DMS 273 treated with DMSO at 0.1 percent for 48 hours (cell line): ENCODE measurements at regions not wholly inside any gene's neighbourhood (a gene's known extent, or its start where the extent isn't known, plus 50 kb on each side); places are given as distances from the start of the nearest gene placed in this dataset.

Experiments used
- DNase-seq: peaks from one replicate; lab custom pipeline; 2025; lab: John Stamatoyannopoulos, UW

DNA sequence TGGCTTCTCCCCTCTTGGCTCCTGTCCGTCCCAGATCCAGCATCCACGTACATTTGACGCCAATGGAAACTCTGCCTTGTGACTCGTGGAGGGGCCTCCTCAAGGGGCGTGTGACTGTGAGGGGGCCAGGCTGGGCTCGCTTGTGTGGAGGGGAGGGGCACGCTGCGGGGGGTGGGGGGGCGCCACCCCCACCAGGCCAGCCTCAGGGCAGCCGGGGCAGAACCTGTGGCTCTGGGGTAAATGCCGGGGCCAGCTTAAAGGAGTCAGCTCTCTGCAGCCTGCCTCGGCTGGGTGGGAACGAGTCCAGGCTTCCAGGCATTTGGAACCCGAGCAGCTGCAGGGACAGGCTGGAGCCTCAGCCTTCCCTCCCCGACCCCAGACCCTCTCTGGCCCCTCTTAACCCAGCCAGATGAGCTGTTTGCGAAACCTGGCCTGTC lies 94.1 kb downstream of the SIK1 start:
- DNase-seq, result no peak

DNA sequence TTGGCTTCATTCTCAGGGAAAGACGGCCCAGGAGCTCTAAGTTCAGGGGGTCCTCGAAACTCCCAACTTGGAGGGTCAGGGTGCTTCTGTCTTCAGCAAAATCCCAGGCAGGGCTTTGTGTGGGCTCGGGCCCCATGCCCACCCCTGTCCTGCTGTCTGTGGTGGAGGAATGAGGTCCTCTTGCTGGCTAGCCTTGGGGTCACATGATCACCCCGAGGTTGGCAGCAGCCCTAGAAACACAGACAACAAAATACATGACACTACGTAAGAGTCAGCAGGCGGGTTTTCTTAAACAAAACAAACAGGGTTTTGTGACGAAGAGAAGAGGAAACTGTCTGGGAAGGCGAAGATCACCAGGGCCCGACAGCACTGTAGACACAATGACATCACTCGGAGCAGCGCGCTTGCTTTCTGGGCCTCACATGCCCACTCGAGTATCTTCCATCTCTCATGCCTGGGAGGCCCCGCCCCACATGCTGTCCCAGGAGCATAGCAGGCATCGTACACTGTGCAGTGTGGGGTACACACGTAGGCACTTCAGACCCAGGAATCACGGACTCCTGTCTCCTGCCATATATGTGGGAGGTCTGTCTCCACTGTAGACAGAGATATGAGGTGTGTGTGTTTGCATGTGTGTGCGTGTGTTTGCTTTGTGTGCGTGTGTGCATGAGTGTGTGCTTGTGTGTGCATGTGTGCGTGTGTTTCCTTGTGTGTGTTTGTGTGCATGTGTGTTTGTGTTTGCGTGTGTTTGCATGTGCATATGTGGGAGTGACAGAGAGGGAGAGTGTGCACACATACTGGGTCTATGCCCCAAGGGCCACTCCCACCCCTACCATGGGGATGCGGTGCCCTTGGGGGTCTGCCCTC lies 94.7 kb downstream of the SIK1 start:
- DNase-seq, result no peak

- no peak for DNase-seq
These were observed 95.6 kb downstream of the SIK1 start for GRCh38 chr21:43331111-43331961.

DNA sequence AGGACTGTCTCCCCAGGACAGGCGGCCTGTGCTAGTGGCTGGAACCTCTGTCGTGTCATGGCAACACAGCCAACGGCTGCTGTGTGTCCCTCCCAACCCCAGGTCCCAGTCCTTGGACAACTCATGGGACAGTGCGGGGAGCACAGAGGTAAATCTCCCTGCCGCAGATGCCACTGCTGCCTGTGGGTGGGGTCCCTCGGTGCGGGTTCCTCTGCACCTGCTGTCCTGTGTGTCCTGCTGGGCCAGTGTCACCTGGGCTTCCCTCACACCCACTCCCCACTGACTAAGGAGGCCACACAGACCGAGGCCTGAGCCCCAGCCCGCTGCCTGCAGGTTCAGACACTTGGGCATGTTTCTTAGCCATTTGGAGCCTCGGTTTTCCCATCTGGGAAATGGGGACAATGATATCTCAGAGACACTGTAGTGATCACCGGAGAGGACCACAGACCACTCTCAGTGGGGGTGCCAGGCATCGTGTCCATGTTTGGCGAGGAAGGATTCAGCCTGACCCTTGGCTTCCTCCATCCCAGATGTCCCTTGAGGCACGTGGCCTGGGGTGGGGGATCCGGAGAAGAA lies 96.5 kb downstream of the SIK1 start:
- no peak for DNase-seq

- no peak for DNase-seq
These were observed 97.1 kb downstream of the SIK1 start for GRCh38 chr21:43329711-43330269.

DNA sequence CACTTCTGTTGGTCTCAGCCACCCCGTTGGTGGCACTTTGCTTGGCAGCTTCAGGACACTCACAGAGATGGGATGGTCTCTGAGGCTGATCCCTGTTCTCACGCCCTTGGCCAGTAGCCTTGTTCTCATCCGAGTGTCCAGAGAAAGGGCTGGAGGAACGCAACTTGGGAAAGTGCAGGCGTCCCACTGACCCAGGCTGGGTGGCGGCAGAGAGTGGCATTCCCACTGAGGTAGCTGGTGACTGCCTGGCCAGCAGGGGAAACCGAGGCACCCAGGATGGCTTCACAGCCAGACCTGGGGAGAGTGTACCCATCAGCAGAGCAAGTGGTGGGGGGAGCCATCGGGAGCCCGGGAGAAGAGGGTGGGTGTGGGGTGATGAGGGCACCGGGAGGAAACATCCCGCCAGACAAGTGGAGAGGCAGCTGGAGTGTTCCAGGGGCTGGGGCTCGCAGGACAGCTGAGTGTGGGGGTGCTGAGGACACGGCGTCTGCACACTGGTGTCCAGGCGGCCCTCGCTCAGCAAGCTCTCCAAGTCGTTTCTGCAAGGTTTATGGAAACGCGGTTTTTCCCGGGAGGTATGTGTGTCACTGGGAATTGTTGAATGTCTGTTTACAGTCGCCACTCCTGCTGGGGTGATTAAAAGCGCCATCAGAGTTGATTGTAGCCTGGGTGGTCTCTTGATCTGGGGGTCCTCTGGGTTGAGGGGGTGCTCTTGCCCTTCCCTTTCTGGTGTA lies 97.8 kb downstream of the SIK1 start:
- DNase-seq, result no peak

- no peak for DNase-seq
These were observed 98.6 kb downstream of the SIK1 start for GRCh38 chr21:43328185-43328957.

- DNase-seq, result no peak
These were observed 100.8 kb downstream of the SIK1 start for GRCh38 chr21:43325968-43326715.

- DNase-seq, result no peak
These were observed 101.9 kb downstream of the SIK1 start for GRCh38 chr21:43325036-43325435.

DNA sequence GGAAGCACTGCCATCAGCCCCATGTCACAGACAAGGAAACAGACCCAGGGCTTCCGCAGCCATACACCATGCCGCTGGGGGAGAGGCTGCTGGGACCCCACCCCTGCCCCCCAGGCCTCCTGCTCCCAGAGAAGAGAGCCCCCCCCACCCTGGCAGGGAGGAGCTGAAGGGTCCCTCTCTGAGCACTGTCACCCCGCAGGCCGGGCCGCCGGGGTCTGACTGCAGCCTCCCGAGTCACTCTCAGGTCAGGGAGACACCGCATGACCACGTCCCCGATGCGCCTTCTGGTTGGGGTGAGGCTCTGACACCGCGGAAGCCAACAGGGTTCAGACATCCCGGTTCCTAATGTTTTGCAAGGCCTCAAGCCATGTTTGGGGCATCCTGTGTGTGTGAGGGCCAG lies 102.3 kb downstream of the SIK1 start:
- DNase-seq, result no peak

DNA sequence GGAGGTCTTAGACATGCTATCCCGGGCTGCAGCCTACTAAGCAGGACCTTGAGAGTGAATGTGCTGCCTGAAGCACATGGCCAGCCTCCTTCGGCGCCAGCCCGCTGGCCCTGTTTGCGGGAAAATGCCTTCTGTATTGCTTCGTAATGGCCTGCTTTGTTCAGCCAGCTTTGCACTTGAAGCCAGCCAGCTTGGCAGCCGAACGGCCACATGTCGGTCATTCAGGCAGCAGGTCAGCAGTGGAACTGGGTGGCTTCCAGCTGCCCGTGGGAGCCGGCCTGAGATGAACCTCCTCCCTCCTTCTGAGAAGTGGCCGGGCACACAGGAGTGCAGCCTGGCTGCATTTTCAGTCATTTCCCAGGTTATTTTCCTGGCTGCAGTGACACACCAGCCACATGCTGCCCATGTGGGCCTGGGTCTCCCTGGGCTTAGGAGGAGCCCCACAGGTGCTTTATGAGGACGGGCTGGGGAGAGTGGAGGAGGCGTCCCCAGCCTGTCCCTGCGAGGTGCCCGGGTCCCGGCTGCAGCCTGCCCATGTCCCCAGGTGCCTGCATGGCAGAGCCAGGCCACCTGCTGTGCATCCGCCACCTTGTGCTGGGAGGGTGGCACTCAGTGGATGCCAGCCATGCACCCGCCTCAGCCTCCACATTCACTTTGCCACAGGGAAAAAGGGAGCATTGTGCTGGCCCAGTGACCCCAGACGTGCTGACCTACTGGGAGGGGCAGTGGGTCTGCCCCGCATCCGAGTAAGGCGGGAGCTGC lies 103.5 kb downstream of the SIK1 start:
- no peak for DNase-seq

GRCh38 chr21:43322805-43323204 lies 104.1 kb downstream of the SIK1 start:
- no peak for DNase-seq

GRCh38 chr21:43322311-43322710 lies 104.6 kb downstream of the SIK1 start:
- no peak for DNase-seq

DNA sequence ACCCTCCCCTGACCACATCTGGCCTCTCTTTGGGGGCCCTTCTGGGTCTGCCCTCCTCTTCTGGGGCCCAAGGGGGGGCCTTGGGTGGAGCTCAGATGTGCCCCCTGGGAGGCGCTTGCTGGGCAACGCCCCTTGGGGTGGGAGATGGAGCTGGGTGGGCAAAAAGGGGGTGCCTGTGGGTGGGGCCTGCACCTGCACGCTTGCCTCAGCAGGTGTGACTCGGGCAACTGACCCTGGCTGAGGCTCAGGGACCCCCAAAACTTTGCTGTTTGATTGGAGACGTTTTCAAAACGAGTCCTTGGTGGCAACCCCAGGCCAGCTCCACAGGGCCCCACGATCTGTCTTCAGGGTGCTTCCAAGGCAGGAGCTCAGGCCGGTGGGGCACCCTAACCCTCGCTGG lies 105.3 kb downstream of the SIK1 start:
- DNase-seq, result no peak

DNA sequence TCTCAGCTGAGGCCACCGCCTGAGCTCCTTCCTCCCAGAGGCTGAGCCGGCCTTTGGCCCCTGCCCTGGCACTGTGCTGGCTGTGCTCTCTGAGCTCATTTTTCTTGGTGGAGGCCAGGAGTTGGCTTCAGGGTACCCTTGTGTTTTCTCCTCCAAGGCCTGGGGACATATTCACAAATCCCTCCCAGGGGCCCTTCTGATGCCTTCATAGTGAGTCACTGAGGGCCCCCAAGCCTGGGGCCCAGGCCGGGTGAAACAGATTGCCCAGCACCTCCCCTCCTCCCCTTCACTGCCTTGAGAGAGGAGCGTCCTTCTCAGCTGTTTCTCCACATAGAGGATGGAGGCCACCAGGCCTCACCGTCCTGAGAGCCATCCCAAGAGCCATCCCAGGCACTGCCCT lies 105.8 kb downstream of the SIK1 start:
- DNase-seq, result no peak

GRCh38 chr21:43320526-43320925 lies 106.4 kb downstream of the SIK1 start:
- no peak for DNase-seq

- DNase-seq, result no peak
These were observed 107.8 kb downstream of the SIK1 start for GRCh38 chr21:43318841-43319781.

GRCh38 chr21:43318368-43318767 lies 108.6 kb downstream of the SIK1 start:
- DNase-seq, result no peak
